ENCODE measurements at regions not wholly inside any gene's neighbourhood (a gene's known extent, or its start where the extent isn't known, plus 50 kb on each side); places are given as distances from the start of the nearest gene placed in this dataset.

DNA sequence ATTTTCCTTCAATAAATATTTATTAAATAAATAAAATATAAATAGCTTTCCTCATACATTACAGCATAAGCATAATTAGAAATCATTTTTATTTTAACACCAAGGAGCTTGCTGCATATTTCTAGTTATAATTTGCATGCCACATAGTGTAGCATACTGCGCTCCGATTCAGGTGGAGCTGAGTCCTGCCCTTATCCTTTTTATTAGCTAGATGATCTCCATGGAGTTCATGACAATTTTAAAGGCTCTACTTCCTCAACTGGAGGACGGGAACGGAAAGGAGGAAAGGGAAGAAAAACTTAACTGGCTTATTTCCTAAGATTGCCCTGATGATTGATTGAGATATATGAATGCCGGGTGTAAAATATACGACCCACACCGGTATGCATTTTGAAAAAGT is 385.2 kb downstream of the PLK2 start:
- H3K4me3 ChIP-seq (ENCODE audit: low read depth, low read length): no peak overlapping the region
- no peak for DNase-seq (ENCODE audit: low read depth)
- TF ChIP-seq, protein P1, sequence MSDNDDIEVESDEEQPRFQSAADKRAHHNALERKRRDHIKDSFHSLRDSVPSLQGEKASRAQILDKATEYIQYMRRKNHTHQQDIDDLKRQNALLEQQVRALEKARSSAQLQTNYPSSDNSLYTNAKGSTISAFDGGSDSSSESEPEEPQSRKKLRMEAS (IDR thresholded peaks at IDR 0.05; ENCODE audit: low read depth, low read length): no peak
- TF ChIP-seq, protein P2, sequence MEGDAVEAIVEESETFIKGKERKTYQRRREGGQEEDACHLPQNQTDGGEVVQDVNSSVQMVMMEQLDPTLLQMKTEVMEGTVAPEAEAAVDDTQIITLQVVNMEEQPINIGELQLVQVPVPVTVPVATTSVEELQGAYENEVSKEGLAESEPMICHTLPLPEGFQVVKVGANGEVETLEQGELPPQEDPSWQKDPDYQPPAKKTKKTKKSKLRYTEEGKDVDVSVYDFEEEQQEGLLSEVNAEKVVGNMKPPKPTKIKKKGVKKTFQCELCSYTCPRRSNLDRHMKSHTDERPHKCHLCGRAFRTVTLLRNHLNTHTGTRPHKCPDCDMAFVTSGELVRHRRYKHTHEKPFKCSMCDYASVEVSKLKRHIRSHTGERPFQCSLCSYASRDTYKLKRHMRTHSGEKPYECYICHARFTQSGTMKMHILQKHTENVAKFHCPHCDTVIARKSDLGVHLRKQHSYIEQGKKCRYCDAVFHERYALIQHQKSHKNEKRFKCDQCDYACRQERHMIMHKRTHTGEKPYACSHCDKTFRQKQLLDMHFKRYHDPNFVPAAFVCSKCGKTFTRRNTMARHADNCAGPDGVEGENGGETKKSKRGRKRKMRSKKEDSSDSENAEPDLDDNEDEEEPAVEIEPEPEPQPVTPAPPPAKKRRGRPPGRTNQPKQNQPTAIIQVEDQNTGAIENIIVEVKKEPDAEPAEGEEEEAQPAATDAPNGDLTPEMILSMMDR (IDR thresholded peaks at IDR 0.05; ENCODE audit: low read depth, low read length): no peak
- no peak for TF ChIP-seq POLR2A (IDR thresholded peaks at IDR 0.05; ENCODE audit: extremely low read depth, insufficient read length)
- TF ChIP-seq MYC (IDR thresholded peaks at IDR 0.05; ENCODE audit: low read depth, low read length): no peak

DNA sequence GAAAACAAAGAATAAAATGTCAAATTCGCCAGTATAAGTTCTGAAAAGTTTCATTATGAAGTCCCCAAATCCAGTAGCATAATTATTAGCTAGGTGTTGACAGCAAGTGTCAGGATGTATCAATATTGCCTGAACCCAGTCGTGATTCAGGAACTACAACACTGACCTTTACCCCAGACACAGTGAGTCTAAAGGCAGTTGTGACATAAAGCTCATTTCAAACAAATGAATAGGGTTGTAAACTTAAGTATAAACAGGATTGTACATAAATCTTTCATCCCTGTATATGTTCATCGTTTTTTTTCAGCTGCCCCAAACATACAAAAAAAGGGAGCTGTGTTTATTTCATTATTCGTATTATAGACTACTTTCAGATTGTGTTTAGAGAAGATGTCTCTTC is 385.7 kb downstream of the PLK2 start:
- TF ChIP-seq, protein P1 (IDR thresholded peaks at IDR 0.05; ENCODE audit: low read depth, low read length): no peak
- TF ChIP-seq POLR2A (IDR thresholded peaks at IDR 0.05; ENCODE audit: extremely low read depth, insufficient read length): no peak
- TF ChIP-seq, protein P2 (IDR thresholded peaks at IDR 0.05; ENCODE audit: low read depth, low read length): no peak
- TF ChIP-seq MYC (IDR thresholded peaks at IDR 0.05; ENCODE audit: low read depth, low read length): no peak
- DNase-seq (ENCODE audit: low read depth): no peak
- no peak overlapping the region for H3K4me3 ChIP-seq (ENCODE audit: low read depth, low read length)

DNA sequence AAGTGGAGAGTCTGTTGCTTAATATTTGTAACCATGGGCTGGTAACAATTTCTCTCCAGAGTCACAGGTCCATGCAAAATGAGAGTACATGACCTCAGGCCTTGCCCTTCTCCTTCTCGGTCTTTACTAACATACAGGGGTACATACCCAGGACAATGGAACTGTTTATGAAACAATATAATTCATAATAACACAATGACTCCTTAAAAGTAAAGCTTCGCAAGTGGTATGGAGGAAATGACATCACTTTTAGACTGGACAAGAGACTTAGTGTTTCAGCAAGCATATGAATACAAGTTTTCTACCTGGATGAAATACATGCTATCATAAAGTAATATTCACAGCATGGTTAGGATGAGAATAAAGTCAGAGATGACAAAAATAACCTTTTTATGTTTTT is 386.6 kb downstream of the PLK2 start:
- TF ChIP-seq, protein P2 (IDR thresholded peaks at IDR 0.05; ENCODE audit: low read depth, low read length): no peak
- TF ChIP-seq MYC (IDR thresholded peaks at IDR 0.05; ENCODE audit: low read depth, low read length) (no peak), POLR2A (IDR thresholded peaks at IDR 0.05; ENCODE audit: extremely low read depth, insufficient read length) (no peak)
- TF ChIP-seq, protein P1 (IDR thresholded peaks at IDR 0.05; ENCODE audit: low read depth, low read length): no peak
- no peak overlapping the region for H3K4me3 ChIP-seq (ENCODE audit: low read depth, low read length)
- no peak for DNase-seq (ENCODE audit: low read depth)

DNA sequence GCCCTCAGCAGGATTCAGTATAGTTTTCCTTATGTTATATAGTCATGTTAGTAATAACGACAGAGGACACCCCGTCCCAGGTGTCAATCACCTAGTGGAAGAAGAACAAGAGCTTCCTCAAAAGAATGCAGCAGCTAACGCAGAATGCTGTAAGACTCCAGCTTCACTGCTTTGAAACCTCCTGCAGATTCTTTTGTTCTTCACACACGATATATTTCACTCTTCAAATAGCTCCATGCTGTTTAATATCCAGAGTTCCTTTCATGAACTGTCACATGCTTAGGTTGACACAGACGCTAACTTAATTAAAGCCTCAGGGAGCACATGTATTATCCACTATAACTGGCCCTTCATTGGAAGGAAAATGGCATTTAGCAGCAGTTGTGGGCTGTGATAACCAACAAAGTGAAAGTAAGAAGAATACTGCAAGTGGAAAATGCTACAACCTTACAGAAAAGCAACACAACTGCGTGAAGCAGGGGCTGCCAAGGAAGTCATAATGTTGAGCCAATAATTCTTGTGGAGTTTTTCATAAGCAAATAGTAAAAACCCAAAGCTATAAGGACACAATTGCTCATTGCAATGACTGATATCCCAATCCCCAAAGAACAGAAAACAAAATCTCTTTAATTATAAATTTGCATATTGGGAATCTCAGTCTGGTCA is 387.5 kb downstream of the PLK2 start:
- no peak overlapping the region for H3K4me3 ChIP-seq (ENCODE audit: low read depth, low read length)
- no peak for DNase-seq (ENCODE audit: low read depth)
- TF ChIP-seq, protein P1 (IDR thresholded peaks at IDR 0.05; ENCODE audit: low read depth, low read length): no peak
- TF ChIP-seq, protein P2 (IDR thresholded peaks at IDR 0.05; ENCODE audit: low read depth, low read length): no peak
- no peak for TF ChIP-seq POLR2A (IDR thresholded peaks at IDR 0.05; ENCODE audit: extremely low read depth, insufficient read length)
- no peak for TF ChIP-seq MYC (IDR thresholded peaks at IDR 0.05; ENCODE audit: low read depth, low read length)

DNA sequence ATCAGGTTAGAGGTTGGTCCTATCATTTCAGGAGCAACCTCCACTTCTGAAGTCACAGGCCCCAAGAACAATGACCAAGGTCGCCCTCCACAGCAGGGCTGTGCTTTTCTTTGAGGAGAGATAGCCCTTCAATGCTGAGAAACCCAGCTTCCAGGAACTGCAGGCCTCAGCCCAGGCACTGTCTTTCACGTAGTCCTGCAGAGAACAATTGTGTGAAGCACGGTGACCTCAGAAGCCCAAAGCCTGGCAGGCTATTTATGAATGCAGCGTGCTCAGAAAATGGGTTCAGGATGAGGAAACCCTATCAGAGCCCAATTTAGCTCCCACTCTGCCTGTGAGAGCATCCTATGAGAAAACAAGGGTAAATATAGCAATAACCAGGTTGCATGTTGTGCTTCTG is 388.3 kb downstream of the PLK2 start:
- no peak for TF ChIP-seq POLR2A (IDR thresholded peaks at IDR 0.05; ENCODE audit: extremely low read depth, insufficient read length)
- TF ChIP-seq MYC (IDR thresholded peaks at IDR 0.05; ENCODE audit: low read depth, low read length): no peak
- TF ChIP-seq, protein P2 (IDR thresholded peaks at IDR 0.05; ENCODE audit: low read depth, low read length): no peak
- TF ChIP-seq, protein P1 (IDR thresholded peaks at IDR 0.05; ENCODE audit: low read depth, low read length): no peak
- no peak for DNase-seq (ENCODE audit: low read depth)

More for the DNA sequence above, 388.3 kb downstream of the PLK2 start:
- H3K4me3 ChIP-seq (ENCODE audit: low read depth, low read length): no peak overlapping the region
